DND-41 (cell line): ENCODE measurements at regions not wholly inside any gene's neighbourhood (a gene's known extent, or its start where the extent isn't known, plus 50 kb on each side); places are given as distances from the start of the nearest gene placed in this dataset.

Source experiments
- CTCF ChIP-seq: IDR thresholded peaks from 2 replicates; pipeline ENCODE4 v1.5.1; 2012; ENCODE audit warnings: borderline replicate concordance, low read length, moderate library complexity, mild to moderate bottlenecking; ENCODE audit not compliant: poor library complexity, severe bottlenecking; ENCODE audit errors: extremely low read depth
- EZH2 ChIP-seq: IDR thresholded peaks from 3 replicates; pipeline ENCODE4 v1.6.1; 2012; ENCODE audit warnings: borderline replicate concordance, low read depth, mild to moderate bottlenecking, moderate library complexity, low read length, inconsistent platforms; ENCODE audit not compliant: severe bottlenecking

GRCh38 chr9:26687421-26687820 is 205.2 kb downstream of the CAAP1 start:
- TF ChIP-seq CTCF (no peak), EZH2 (no peak)
